WTC11 (cell line): ENCODE measurements at regions not wholly inside any gene's neighbourhood (a gene's known extent, or its start where the extent isn't known, plus 50 kb on each side); places are given as distances from the start of the nearest gene placed in this dataset.

ENCODE experiments used
- ATAC-seq: fragments of 200-7000 bp; cut with Tn5 transposase; 2 replicates; pipeline ENCODE4 v1.10.0; 2021; ENCODE audit warnings: mild to moderate bottlenecking, moderate library complexity
- CTCF ChIA-PET: fragments of 300-600 bp; sonication (Branson Sonifier 250); formaldehyde crosslinking; loops from one replicate; lab custom pipeline; 2021; ENCODE audit warnings: antibody characterized with exemption; lab: Charles Lee
- POLR2A ChIA-PET: fragments of 350-600 bp; sonication (Branson Sonifier 250); formaldehyde crosslinking; loops from one replicate; lab custom pipeline; 2021; ENCODE audit warnings: antibody characterized with exemption; lab: Charles Lee
- DNase-seq: peaks from one replicate; pipeline ENCODE4 v3.0.0; 2021; ENCODE audit warnings: low spot score
- H3K27ac Mint-ChIP-seq: 2 replicates; pipeline ENCODE4 v1.8.0; 2021; ENCODE audit warnings: mixed read lengths
- H3K27me3 Mint-ChIP-seq: 2 replicates; pipeline ENCODE4 v1.8.0; 2021; ENCODE audit warnings: low read depth, mild to moderate bottlenecking, moderate library complexity, mixed read lengths
- H3K36me3 Mint-ChIP-seq: 2 replicates; pipeline ENCODE4 v1.8.0; 2021; ENCODE audit warnings: mixed read lengths
- H3K4me1 Mint-ChIP-seq: 2 replicates; pipeline ENCODE4 v1.8.0; 2022; ENCODE audit warnings: mixed read lengths
- H3K4me3 Mint-ChIP-seq: 2 replicates; pipeline ENCODE4 v1.8.0; 2021; ENCODE audit warnings: mild to moderate bottlenecking, moderate library complexity, mixed read lengths
- H3K9me3 Mint-ChIP-seq: 2 replicates; pipeline ENCODE4 v1.8.0; 2021; ENCODE audit warnings: mixed read lengths
- AFF4 ChIP-seq: sonication (generic); formaldehyde crosslinking; IDR thresholded peaks from 2 replicates; pipeline ENCODE4 v1.8.1; 2023; ENCODE audit warnings: mild to moderate bottlenecking, missing genetic modification reagents, borderline replicate concordance
- ARID4B ChIP-seq: sonication (generic); formaldehyde crosslinking; IDR thresholded peaks from 2 replicates; pipeline ENCODE4 v1.8.0; 2023; ENCODE audit warnings: missing genetic modification reagents, mild to moderate bottlenecking, borderline replicate concordance
- CBFB ChIP-seq: sonication (generic); formaldehyde crosslinking; IDR thresholded peaks from 2 replicates; pipeline ENCODE4 v1.8.1; 2022; ENCODE audit warnings: mild to moderate bottlenecking, low read depth, missing genetic modification reagents
- CREB1 ChIP-seq: sonication (generic); formaldehyde crosslinking; IDR thresholded peaks from 2 replicates; pipeline ENCODE4 v1.8.0; 2023; ENCODE audit warnings: mild to moderate bottlenecking, missing genetic modification reagents
- CREM ChIP-seq: sonication (generic); formaldehyde crosslinking; IDR thresholded peaks from 2 replicates; pipeline ENCODE4 v1.8.1; 2022; ENCODE audit warnings: mild to moderate bottlenecking, missing genetic modification reagents, moderate library complexity
- ESRRA ChIP-seq: sonication (generic); formaldehyde crosslinking; IDR thresholded peaks from 2 replicates; pipeline ENCODE4 v1.8.1; 2022; ENCODE audit warnings: mild to moderate bottlenecking, missing genetic modification reagents, borderline replicate concordance
- FOXK1 ChIP-seq: sonication (generic); formaldehyde crosslinking; IDR thresholded peaks from 2 replicates; pipeline ENCODE4 v1.8.0; 2022; ENCODE audit warnings: mild to moderate bottlenecking, moderate library complexity, missing genetic modification reagents
- GABPB1 ChIP-seq: sonication (generic); formaldehyde crosslinking; IDR thresholded peaks from 2 replicates; pipeline ENCODE4 v1.8.1; 2023; ENCODE audit warnings: mild to moderate bottlenecking, missing genetic modification reagents
- KAT7 ChIP-seq: sonication (generic); formaldehyde crosslinking; IDR thresholded peaks from 2 replicates; pipeline ENCODE4 v1.8.1; 2023; ENCODE audit warnings: missing genetic modification reagents, mild to moderate bottlenecking, borderline replicate concordance
- MAX ChIP-seq: sonication (generic); formaldehyde crosslinking; IDR thresholded peaks from 2 replicates; pipeline ENCODE4 v1.8.0; 2022; ENCODE audit warnings: mild to moderate bottlenecking, missing genetic modification reagents
- OVOL2 ChIP-seq: fragments of 250-450 bp; sonication (Bioruptor Pico); IDR thresholded peaks from 2 replicates; pipeline ENCODE4 v1.9.0; 2021; ENCODE audit warnings: mild to moderate bottlenecking, borderline replicate concordance
- SP1 ChIP-seq: sonication (generic); formaldehyde crosslinking; conservative IDR thresholded peaks from 2 replicates; pipeline ENCODE4 v1.8.1; 2022; ENCODE audit warnings: missing genetic modification reagents
- TCF7 ChIP-seq: sonication (generic); formaldehyde crosslinking; IDR thresholded peaks from 2 replicates; pipeline ENCODE4 v1.8.0; 2022; ENCODE audit warnings: mild to moderate bottlenecking, low read depth, missing genetic modification reagents, moderate library complexity
- ZNF671 ChIP-seq: fragments of 250-450 bp; sonication (Bioruptor Pico); IDR thresholded peaks from 2 replicates; pipeline ENCODE4 v1.8.0; 2021; ENCODE audit warnings: mild to moderate bottlenecking
- TF ChIP-seq, protein P1 (sequence below): sonication (generic); formaldehyde crosslinking; conservative IDR thresholded peaks from 2 replicates; pipeline ENCODE4 v1.8.1; 2022; ENCODE audit warnings: mild to moderate bottlenecking, missing genetic modification reagents
- TF ChIP-seq, protein P2 (sequence below): sonication (generic); formaldehyde crosslinking; IDR thresholded peaks from 2 replicates; pipeline ENCODE4 v1.8.1; 2022; ENCODE audit warnings: mild to moderate bottlenecking, missing genetic modification reagents, moderate library complexity, borderline replicate concordance
- TF ChIP-seq, protein P3 (sequence below): sonication (generic); formaldehyde crosslinking; IDR thresholded peaks from 2 replicates; pipeline ENCODE4 v1.8.0; 2022; ENCODE audit warnings: mild to moderate bottlenecking, missing genetic modification reagents

GRCh38 chr3:124269619-124270018, 277.7 kb upstream of the ROPN1 start (continued):
- no peak for TF ChIP-seq ARID4B (CRISPR knock-in tag)
- TF ChIP-seq, protein P1, sequence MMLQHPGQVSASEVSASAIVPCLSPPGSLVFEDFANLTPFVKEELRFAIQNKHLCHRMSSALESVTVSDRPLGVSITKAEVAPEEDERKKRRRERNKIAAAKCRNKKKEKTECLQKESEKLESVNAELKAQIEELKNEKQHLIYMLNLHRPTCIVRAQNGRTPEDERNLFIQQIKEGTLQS = no peak
- TF ChIP-seq, all 79 proteins: peak for 0

GRCh38 chr3:124272605-124273151, 280.8 kb upstream of the ROPN1 start:
- POLR2A ChIA-PET = no interaction called here
- H3K4me1 Mint-ChIP-seq = 0 out of 2 replicates have a peak, but pooled peaks cover 4% of the 10 kb centered on the region
- H3K9me3 Mint-ChIP-seq = no peaks in the 10 kb centered on the region
- H3K4me3 Mint-ChIP-seq = no peak overlapping the region
- CTCF ChIA-PET = interaction anchor here (1.6 kb wide), 1 partner anchor 240 kb away, joined by 5 read pairs; the partner anchor contains the start of gene KALRN
- H3K27ac Mint-ChIP-seq = no peak overlapping the region
- TF ChIP-seq, protein P2, sequence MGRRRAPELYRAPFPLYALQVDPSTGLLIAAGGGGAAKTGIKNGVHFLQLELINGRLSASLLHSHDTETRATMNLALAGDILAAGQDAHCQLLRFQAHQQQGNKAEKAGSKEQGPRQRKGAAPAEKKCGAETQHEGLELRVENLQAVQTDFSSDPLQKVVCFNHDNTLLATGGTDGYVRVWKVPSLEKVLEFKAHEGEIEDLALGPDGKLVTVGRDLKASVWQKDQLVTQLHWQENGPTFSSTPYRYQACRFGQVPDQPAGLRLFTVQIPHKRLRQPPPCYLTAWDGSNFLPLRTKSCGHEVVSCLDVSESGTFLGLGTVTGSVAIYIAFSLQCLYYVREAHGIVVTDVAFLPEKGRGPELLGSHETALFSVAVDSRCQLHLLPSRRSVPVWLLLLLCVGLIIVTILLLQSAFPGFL (CRISPR knock-in tag) = no peak
- TF ChIP-seq FOXK1 (CRISPR knock-in tag) (no peak), MAX (no peak), SP1 (CRISPR knock-in tag) (no peak), OVOL2 (CRISPR knock-in tag) (no peak), CREB1 (CRISPR knock-in tag) (no peak), ESRRA (CRISPR knock-in tag) (no peak), CBFB (no peak), GABPB1 (CRISPR knock-in tag) (no peak), KAT7 (CRISPR knock-in tag) (no peak), ZNF671 (no peak), CREM (CRISPR knock-in tag) (no peak), TCF7 (CRISPR knock-in tag) (no peak), AFF4 (CRISPR knock-in tag) (no peak)
- TF ChIP-seq, protein P3, sequence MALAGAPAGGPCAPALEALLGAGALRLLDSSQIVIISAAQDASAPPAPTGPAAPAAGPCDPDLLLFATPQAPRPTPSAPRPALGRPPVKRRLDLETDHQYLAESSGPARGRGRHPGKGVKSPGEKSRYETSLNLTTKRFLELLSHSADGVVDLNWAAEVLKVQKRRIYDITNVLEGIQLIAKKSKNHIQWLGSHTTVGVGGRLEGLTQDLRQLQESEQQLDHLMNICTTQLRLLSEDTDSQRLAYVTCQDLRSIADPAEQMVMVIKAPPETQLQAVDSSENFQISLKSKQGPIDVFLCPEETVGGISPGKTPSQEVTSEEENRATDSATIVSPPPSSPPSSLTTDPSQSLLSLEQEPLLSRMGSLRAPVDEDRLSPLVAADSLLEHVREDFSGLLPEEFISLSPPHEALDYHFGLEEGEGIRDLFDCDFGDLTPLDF (CRISPR knock-in tag) = no peak
- DNase-seq (no peak), ATAC-seq (no peak)
- H3K36me3 Mint-ChIP-seq = no peaks in the 10 kb centered on the region
- H3K27me3 Mint-ChIP-seq = no peaks in the 10 kb centered on the region
